ENCODE measurements at regions not wholly inside any gene's neighbourhood (a gene's known extent, or its start where the extent isn't known, plus 50 kb on each side); places are given as distances from the start of the nearest gene placed in this dataset.
"Not testable (repeated sequence)": the region's sequence is repeated elsewhere in the genome, so short reads cannot be mapped to it uniquely, and the experiment has no call there.

DNA sequence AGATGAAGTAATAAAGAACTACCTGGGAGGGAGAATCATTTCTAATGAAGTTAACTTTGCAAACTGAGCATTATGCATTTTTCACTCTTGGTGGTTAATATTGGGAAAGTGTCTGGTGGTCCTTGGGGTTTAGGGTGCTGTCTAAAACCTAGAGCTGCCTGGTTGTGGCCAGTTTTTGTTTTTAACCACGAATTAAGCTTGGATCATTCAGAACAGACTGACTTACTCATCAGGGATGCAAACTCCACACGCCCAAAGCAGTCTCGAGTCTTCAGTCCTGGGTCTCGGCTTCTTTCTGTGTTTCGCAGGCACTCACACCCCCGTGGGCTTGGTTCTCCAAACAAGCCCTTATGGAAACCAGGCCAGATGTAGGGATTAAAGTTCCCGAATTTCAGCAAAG is 113.8 kb upstream of the PLGLB2 start:
- TF ChIP-seq CTCF (IDR thresholded peaks at IDR 0.05); POLR2AphosphoS5 (IDR thresholded peaks at IDR 0.05); EP300 (IDR thresholded peaks at IDR 0.05); POLR2A (IDR thresholded peaks at IDR 0.05; ENCODE audit: low read depth): not testable (repeated sequence)

Measured in esophagus muscularis mucosa (tissue), 4 donors.